Activated CD4-positive, CD25-positive, alpha-beta regulatory T cell treated with anti-CD3 and anti-CD28 coated beads, Interleukin-2, amount 50 U/mL, for 16 hours (primary cell): ENCODE measurements at regions not wholly inside any gene's neighbourhood (a gene's known extent, or its start where the extent isn't known, plus 50 kb on each side); places are given as distances from the start of the nearest gene placed in this dataset.

Experiments
- DNase-seq: peaks from one replicate; pipeline ENCODE4 v3.0.0-alpha.2; 2020; ENCODE audit warnings: low read depth, low spot score

DNA sequence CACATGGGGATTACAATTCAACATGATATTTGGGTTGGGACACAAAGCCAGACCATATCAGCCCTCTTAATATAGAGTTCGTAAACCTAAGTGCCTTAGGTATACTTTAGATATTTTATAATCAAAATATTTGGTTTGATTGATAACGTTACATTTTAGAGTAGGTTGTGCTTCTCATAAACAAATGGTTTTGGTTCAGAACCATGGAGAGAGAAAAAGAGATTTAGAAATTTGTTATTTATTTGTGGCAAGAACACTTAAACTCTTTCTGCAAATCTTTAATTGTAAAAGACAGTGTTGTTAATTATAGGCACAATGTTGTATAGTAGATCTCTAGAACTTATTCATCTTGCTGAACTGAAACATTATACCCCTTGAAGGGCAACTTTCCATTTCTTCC lies 298.8 kb downstream of the TENT4A start:
- DNase-seq: no peak

DNA sequence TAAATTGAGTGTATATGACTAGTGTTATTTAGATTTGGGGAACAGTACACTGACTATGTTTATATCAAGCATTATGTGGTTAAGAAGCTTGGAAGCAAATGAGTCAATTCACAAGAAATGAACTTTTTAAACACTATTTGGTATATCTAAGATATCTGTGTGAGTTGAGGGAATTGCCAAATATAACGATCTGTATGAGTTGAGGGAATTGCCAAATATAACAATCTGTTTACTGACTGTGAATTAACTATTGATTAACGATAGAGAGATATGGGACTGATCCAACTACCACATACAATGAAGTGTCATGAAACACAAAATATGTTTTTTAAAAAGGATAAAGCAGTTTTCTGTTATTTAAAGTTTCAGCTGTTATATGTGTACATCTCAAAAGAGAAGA lies 301.4 kb downstream of the TENT4A start:
- DNase-seq: no peak

DNA sequence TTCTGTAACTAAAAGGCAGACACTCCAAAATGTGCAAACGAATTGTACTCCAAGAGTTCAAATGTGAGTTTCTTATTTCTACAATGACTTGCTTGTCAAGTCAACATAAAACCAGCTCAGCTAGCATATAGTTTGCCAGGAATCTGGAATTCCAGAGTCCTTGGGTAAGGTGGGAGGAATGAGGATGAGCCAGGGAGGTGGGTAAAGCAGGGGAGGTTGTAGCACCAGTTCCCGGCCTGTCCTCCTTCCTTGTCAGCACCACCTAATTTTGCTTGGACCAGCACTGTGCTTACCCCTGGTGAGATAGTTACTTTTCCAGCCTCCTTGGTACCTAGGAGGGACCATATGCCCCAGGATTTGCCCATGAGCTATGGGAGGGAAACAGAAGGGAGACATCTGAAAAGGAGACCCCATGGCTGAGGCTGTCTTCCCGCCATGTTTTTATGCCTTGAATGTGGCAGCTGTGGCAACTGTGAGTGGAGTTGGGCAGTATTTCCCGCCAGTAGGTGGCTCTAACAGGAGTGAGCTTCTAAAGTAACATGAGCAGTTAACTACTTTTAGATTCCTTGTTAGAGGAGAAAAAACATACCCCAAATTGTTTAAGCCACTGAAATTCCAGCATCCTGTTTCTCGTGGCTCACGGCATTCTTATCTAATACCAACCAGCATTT lies 302.5 kb downstream of the TENT4A start:
- no peak for DNase-seq

DNA sequence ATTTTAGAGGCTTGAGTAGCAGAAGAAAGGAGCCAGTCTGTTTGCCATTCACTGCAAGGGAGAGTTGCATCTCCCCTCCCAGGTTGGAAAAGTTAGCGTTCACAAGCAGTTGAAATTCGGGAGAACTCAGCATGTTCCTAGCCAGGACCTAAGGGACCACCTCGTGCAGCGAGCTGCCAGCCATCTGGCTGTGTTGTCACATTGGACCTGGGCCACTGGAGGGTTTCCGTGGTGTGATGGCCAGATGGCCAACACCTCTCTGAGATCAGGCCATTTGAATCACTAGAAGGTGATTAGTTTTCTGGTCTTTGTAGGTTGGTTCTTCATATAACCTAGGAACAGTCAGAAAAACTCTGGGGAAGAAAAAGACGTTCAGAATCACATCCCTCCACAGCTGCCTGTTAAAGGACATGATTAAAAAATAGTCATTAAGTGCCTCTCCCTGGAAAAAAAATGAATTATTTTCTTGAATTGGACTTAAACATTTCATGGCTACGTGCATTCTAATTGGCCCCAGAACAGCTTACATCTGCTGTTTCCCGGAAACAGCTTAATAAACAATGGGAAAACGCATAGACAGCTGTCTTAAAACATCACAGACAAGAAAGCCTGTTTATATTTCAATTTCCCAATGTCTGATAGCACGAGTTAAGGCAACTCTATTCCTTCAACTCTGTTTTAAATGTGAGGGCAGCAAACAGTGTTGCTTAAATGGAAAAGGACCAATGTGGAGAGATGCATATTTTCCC lies 303.9 kb downstream of the TENT4A start:
- no peak for DNase-seq

DNA sequence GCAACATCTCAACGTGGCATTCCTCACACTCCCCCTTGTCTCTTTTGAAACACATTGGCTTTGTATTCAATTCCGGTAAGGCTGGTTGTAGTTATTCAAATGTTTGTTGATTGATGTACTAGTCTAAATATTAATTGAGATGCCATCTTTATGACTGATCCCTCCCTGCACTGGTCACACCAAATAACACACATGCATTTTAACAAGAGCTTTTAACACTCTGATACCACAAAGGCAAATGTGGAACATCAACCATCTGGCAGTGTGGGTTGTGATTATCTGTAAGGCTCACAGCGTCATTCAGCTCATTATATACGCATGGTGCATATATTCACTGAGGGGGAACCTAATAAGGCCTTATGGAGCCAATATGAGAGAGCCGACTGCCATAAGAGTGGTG lies 305.0 kb downstream of the TENT4A start:
- no peak for DNase-seq

DNA sequence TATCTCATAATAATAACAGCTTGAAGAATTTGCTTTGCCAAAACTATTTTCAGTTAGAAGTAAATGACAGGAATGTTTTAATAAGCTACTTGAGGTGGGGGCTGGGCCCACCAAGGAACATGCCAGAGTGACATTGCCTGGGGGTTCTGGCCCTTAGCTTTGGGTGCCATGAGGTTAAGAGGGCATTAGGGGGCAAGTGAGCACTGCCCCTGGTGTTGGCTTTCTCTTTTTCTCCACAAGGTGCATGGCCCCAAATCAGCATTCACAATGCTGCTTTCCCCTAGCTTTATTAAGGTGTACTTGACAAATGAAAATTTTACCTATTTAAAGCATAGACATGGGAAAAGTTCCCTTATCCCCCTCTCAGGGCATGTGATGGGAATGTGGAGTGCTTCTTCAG lies 305.4 kb downstream of the TENT4A start:
- DNase-seq: no peak

DNA sequence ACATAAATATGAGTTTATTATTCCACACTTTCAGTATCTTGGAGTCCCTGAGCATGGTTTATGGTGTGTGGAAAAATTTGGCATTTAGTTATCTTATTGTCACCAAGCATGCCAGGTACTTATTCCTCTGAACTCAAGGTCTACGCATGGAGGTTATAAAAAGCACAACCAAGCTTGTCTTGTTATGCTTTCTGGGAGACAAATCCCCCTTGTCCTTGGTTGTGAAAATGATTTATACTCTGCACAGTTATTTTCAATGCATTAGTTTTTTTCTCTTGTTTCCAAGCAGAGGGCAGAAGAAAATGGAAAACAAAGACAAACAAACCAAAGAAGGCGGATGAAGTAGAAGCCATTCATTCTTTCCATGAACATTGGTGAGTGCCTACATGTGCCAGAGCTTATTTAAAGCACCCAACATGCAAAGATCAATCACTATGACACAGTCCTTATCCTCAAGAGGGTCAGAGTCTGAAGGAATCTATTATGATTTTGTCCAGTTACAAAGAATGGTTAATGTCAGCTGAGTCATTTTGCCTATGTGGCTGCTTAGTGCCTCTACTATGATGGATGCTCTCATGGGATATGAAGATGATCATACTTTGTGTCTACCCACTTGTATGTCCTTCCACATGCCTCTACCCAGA lies 323.1 kb downstream of the TENT4A start:
- DNase-seq: no peak

DNA sequence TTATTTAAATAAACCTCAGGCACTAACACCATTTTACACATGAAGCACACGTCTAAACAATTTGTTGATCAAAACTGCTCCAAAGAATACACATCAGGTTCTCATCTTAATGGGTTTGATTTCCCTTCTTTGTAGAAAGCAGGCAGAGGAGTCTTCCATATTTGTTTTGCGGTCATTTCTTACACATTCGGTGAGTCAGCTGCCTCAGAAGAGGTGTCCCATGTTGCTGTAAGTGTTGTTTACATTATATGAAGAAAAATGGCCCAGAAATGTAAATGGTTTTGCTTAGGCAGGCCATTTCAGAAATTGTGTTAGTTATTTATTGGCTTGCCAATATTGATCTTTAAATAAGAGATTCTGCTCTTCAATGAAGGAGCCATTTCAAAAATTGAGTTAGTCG lies 325.8 kb downstream of the TENT4A start:
- no peak for DNase-seq

DNA sequence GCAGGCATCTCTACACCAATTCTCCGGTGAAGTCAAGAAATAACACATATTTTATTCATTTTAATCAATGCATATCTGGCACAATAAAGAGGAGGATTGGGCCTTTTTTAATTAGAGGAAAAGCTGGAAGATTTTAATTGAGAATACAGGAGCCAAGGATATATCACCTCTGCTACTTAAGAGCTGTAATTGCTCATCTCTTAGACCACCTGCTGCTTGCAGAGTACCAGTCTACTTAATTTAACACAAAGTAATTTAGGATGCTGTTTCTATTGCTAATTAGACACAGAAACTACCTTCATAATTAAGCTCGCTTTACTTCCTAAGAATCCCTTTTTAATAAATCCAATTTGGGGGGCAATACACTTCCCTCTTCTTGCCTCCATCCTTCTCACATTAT lies 326.9 kb downstream of the TENT4A start:
- DNase-seq: no peak

DNA sequence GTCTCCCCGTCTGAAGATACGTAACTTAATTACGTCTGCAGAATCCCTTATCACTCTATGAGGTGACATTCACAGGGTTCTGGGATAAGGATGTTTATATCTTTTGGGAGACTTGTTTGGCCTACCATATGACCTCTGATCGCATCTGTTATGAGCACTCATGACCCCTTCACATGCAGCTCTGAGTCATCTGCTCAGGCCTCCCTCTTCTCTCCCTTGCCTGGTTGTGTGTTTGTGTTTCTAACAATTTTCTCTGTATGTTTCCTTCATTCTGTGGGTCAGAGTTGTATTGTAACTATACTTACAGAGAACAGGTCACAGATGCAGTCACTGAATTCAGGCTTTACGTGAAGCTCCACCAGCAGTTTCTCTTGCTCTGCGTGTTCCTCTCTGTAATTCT lies 330.6 kb downstream of the TENT4A start:
- no peak for DNase-seq

DNA sequence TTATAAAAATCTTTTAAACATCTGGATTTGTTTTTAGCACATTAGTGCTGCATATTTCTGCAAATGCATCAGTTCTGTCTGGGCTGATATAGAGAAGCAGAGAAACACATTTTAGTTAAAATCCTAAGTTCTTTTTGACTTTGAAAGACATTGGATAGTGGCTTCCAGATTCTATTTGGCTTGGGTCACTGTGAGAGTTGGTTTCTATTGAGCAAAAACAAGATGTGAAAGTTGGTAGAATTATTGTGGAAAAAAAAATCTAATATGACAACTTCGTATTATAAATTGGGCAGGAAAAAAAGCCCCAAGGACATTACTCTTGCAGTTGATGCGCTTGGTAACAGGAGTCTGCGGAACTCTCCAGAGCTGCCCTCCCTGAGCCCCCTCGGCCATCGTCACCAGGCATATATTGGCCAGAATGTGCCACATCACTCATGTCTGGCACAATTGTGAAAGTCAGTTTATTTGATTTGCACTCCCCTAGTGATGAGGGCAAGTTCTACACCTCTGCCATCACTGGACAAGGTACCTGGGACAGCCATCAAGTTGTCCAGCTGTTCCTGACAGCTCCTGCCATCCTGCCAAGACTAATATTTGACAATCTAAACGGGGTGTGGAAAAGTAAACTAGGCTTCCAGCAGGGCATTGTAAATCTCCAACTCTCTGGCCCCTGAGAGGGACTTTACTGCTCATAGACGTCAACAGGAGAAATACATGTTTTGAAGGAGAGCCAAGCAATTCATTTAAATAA lies 334.5 kb downstream of the TENT4A start:
- DNase-seq: no peak

DNA sequence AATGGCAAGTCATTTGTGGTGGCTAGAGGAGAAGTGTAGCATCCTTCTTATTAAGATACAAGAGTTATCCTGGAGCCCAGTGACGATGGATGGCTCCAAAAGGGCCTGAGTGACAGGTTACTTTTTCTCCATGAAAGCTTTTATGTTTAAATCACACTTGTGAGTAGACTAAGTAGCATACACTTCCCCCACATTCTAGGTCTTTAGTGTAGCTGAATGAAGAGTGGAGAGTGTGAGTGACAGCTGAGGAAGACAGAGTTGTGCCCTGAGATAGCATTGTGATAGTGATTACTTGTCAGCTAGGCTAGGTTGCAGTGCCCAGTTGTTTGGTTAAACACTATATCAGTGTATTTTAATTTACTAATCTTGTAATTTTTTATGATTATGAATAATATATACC lies 337.8 kb downstream of the TENT4A start:
- no peak for DNase-seq

DNA sequence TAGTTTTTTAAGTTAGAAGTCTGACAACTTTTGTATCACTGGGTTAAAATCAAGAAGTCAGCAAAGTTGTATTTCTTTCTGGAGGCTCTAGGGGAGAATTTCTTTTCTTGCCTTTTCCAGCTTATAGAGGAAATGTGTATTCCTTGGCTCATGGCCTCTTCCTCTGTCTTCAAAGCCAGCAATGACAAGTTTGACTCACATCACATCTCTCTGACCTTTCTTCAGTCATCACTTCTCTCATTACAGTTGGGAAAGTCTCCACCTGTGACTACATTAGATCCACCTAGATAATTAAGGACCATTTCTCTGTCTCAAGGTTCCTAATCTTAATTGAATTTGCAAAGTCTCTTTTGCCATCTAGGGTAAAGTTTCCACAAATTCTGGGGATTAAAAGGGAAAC lies 339.9 kb downstream of the TENT4A start:
- DNase-seq: no peak

DNA sequence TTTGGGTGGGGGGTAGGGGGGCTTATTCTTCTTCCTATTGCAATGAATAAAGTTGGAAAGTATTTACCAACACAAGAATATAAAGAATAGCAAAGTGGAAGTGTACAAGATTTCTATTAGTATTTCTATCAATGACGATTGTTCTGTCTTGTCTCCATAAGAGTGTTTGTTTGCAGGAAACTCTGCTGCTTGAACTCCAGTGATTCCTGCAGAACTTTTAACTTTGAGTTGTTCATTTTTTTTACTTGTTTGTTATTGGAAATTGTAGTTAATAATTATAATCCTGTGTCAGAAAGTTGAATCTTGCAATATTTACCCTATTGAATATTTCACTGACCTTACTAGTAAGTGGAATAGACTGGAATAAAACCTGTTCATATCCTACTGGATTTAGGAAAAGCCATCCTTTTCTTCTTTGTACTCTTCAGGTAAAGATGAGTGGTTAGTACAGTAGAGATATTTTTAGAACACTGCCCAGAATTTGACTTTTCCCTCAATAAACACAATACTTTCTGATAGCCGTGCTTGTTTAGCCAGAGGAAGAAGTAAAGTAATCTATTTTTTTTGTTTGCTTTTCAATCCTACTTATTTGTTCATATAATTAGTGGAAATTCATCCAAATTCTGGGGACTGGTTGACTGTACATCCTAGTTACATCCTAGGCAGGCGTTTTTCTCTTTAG lies 340.4 kb downstream of the TENT4A start:
- no peak for DNase-seq

DNA sequence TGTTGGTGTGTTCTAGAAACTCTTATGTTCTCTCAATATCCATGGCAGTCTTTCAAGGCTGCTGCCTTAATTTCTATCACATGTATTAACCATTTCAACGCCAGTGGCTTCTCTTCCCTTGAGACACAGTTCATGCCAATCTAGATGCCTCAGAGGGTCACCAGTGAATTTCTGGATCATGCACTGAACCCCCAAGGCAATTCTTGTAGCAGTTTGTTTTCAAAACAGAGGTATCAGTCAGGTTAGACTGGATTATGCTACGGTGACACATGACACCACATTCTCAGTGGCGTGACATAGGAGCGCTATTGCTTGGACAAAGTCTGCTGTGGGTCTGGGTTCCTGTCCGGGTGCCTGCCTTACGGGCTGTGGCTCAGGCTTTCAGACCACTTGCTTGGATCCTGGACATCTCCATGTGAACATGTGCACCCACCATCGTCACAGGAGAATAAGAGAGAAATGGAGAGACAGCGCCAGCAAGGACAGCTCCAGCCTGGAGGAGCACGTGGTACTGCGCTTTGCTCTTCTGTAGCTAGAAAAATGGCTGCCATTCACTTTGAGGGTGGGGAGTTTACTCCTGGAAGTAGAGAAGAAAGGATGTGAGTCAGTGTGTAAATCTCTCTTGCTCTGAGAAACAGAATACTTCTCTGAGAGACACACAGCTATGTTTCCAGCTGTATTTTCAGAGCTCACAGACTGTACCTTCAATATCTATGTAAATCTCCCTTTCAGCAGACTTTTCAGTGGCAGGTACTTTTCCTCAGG lies 329.3 kb upstream of the ADCY2 start:
- no peak for DNase-seq

DNA sequence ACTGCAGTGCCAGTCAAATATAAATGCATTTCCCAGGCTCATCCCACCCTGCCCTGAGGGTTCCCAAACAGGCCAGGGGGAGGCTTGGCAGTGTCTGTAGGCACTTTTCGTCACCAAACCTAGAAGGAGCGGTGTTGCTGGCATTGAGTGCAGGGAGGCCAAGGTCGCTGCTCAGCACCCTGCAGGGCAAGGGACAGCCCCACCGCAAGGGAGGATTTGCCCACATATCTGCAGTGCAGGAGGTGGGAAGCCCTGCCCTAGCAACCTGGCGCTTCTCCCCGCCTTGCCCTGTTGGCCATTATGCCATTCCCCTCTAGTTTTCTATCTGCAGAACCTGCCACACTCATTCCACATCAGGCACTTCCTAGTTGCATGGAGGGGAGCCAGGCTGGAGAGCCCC lies 327.8 kb upstream of the ADCY2 start:
- DNase-seq: no peak

DNA sequence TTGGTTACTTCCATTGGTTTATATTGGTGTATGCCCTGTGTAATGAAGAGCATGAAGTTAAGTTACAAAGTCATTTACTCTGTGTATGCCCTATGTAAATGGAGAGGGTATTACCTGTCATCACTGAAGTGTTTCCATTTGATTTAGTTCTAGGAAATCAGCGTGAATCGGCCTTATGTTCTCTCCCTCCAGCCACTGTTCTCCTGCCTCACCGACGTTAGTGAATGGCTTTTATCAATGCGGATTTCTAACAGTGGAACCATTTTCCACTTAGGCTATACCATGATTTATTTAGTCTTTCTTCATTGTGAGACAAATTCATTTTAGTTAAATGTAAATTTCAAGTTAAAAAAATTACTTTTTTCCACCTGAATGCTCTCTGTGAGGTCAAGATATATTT lies 327.0 kb upstream of the ADCY2 start:
- DNase-seq: no peak

DNA sequence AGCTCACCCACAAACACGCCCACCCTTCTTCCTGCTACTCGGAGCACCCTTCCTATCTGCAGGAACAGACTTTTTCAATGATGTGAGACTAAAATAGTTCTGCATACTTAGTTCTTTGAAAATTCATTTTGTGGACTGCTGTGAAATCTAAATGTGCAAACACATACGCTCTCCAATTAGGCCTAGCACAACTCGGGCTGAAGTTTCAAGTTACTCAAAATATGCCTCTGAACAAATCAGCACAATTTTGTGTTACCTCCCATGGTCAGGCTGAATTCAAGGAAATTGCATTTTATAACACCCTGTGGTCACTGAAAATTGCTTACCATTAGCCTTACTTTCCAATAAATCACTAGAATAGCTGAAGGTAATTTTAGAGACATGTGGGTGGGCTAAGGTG lies 323.8 kb upstream of the ADCY2 start:
- DNase-seq: no peak

DNA sequence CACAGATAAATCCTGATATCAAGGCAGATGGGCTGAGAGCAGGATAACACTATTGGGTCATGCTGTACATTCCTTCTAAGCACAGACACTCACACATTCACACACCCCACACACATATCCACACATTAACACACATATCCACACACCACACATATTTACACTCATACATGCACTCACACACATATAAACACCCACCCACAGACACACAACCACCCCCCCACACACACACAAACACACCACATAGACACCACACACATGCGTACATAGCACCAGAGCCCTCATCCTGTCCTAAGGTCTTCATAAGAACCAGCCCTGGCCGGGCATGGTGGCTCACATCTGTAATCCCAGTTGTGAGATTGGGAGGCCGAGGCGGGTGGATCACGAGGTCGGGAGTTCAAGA lies 322.3 kb upstream of the ADCY2 start:
- DNase-seq: no peak

DNA sequence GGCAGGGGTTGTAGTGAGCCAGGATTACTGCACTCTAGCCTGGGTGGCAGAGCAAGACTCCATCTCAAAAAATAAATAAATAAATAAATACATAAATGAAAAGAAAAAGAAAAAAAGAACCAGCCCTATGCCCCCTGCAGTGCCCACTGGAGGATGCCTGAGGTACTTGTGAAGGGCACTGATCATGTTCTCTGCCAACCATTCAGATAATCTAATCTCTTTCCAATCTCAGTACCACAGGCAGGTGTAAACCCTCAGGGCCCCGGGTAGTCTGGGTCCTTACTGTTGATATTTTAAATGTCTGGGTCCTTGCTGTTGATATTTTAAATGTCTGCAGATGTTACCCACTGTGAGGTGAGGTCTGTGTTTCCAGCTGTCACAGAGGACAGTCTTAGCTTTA lies 321.8 kb upstream of the ADCY2 start:
- no peak for DNase-seq

DNA sequence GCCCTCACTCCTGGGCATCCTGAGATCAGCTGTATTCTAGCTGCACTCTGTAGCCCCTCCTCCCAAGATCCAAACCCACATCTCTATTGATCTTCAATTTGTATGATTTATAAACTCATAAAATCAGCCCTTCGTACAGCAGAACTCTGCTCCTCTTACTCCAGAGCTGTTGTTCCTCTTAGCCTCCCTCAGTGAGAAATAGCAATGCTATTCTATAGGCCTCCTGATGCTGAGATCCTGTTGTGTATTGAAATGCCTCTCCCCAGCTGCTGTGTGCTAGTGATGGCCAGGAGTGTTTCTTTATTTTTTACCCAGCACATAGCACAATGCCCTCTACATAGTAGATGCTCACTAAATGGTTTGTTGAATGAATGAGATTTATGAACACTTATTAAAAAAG lies 320.5 kb upstream of the ADCY2 start:
- no peak for DNase-seq
